ENCODE measurements at regions not wholly inside any gene's neighbourhood (a gene's known extent, or its start where the extent isn't known, plus 50 kb on each side); places are given as distances from the start of the nearest gene placed in this dataset.

DNA sequence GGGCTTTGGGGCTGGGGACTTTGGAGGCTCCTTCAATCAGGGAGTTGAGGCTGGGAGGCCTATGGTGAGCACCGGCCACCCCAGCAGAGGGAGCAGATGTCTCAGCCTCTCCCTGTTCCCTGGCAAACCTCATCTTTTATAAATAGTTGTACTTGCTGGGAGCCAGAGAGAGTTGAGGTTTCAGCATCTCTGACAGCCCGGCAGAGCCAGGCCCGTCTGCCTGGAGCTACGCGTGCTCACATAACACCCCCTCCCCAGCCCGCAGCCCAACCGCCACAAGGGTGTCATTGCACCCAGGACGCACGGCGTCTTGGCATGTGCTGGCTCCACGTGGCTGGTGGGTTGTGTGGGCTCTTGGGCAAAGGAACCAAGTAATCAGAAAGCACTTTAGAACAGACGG lies 127.1 kb downstream of the CHST1 start:
- TF ChIP-seq, protein P1, sequence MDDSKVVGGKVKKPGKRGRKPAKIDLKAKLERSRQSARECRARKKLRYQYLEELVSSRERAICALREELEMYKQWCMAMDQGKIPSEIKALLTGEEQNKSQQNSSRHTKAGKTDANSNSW (CRISPR knock-in tag; IDR thresholded peaks at IDR 0.05; ENCODE audit: borderline replicate concordance), result no peak
- TF ChIP-seq ZNF614 (CRISPR knock-in tag; IDR thresholded peaks at IDR 0.05; ENCODE audit: borderline replicate concordance), result no peak
- no peak for TF ChIP-seq SCMH1 (CRISPR knock-in tag; IDR thresholded peaks at IDR 0.05; ENCODE audit: borderline replicate concordance)
- TF ChIP-seq, protein P2, sequence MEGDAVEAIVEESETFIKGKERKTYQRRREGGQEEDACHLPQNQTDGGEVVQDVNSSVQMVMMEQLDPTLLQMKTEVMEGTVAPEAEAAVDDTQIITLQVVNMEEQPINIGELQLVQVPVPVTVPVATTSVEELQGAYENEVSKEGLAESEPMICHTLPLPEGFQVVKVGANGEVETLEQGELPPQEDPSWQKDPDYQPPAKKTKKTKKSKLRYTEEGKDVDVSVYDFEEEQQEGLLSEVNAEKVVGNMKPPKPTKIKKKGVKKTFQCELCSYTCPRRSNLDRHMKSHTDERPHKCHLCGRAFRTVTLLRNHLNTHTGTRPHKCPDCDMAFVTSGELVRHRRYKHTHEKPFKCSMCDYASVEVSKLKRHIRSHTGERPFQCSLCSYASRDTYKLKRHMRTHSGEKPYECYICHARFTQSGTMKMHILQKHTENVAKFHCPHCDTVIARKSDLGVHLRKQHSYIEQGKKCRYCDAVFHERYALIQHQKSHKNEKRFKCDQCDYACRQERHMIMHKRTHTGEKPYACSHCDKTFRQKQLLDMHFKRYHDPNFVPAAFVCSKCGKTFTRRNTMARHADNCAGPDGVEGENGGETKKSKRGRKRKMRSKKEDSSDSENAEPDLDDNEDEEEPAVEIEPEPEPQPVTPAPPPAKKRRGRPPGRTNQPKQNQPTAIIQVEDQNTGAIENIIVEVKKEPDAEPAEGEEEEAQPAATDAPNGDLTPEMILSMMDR (CRISPR knock-in tag; IDR thresholded peaks at IDR 0.05), result no peak
- no peak for TF ChIP-seq EP300 (IDR thresholded peaks at IDR 0.05; ENCODE audit: low read depth in 2 of 2, low read length in 2 of 2)
- TF ChIP-seq EP300 (CRISPR knock-in tag; IDR thresholded peaks at IDR 0.05; ENCODE audit: borderline replicate concordance), result no peak
- no peak for TF ChIP-seq POLR2A (IDR thresholded peaks at IDR 0.05; ENCODE audit: insufficient read depth in 1 of 2, low read depth in 2 of 2, low read length in 2 of 2)
- TF ChIP-seq CBFB (CRISPR knock-in tag; IDR thresholded peaks at IDR 0.05), result no peak
- TF ChIP-seq TARDBP (CRISPR knock-in tag; IDR thresholded peaks at IDR 0.05), result no peak
